Inflammatory macrophage treated with lipopolysaccharide for 4 hours (primary cell): ENCODE measurements at regions not wholly inside any gene's neighbourhood (a gene's known extent, or its start where the extent isn't known, plus 50 kb on each side); places are given as distances from the start of the nearest gene placed in this dataset.
"Not testable (repeated sequence)": the region's sequence is repeated elsewhere in the genome, so short reads cannot be mapped to it uniquely, and the experiment has no call there.

ENCODE experiments used
- DNase-seq: peaks from one replicate; pipeline ENCODE4 v3.0.0-alpha.2; 2020

DNA sequence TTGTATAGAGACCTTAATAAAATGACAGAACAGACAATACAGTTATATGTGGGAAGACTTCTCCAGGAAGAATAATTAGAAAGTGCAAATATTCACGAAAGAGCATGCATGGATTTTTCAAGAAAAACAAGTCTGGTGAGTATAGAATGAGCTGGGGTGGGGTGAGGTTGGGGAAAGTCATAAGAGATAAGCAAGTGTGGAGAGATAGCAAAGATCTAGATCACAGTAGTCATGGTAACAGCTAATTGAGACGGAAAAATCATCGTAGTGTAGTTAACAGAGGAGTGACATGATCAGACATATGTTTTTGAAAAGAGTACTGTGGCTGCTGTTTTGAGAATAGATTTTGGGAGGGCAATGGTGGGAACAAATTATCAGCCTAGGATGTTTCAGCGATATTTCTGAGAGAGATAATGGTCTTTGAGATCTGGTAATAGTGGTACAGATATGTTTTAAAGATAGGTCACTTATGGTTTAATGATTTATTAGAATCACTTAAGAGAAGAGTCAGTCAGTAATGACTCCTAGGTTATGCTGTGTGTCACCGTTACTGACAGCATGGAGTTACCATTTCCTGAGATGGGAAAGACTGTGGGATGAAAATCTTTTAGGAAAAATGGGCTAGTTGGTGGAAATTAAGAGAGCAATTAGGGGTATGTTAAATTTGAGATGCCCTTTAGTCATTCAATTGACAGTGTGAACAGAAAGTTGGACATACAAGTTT, 248.5 kb upstream of the SLC8A1 start:
- DNase-seq: no peak

DNA sequence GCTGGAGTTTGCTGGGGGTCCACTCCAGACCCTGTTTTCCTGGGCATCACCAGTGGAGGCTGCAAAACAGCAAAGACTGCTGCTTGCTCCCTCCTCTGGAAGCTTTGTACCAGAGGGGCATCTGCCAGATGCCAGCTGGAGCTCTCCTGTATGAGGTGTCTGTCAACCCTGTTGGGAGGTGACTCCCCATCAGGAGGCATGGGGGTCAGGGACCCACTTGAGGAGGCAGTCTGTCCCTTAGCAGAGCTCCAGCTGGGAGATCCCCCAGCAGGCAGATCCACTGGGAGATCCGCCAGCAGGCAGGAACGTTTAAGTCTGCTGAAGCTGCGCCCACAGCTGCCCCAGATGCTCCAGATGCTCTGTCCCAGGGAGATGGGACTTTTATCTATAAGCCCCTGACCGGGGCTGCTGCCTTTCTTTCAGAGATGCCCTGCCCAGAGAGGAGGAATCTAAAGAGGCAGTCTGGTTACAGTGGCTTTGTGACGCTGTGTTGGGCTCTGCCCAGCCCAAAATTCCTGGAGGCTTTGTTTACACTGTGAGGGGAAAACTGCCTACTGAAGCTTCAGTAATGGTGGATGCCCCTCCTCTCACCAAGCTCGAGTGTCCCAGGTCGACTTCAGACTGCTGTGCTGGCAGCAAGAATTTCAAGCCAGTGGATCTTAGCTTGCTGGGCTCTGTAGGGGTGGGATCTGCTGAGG, 260.5 kb upstream of the SLC8A1 start:
- DNase-seq: not testable (repeated sequence)

DNA sequence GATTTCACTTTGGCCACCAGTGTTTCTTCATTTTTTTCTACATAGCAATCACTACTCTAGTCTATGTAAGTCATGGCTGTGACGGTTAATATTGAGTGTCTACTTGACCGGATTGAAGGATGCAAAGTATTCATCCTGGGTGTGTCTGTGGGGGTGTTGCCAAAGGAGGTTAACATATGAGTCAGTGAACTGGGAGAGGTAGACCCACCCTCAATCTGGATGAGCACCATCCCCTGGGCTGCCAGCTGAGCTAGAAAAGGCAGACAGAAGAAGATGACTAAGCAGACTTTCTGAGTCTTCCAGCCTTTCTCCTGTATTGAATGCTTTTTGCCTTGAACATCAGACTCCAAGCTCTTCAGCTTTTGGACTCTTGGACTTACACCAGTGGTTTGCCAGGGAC, 265.0 kb upstream of the SLC8A1 start:
- no peak for DNase-seq

DNA sequence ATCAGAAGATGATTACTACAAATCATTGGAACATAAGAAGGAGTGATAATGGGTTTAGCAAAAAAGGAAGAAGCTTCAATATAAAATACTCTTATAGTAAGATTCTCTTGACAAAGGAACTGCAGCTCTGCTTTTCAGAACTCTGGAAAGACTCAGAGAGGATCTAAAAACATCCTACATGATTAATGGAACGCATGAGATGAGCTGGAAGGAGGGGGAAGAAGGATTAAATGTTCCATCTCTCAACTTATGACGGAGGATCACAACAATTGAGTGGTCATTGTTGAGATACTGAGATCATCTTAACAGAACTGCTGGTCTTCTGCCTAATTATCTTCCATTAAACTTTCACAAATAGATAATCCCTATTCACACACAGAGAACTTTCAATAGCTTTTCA, 267.5 kb upstream of the SLC8A1 start:
- no peak for DNase-seq

DNA sequence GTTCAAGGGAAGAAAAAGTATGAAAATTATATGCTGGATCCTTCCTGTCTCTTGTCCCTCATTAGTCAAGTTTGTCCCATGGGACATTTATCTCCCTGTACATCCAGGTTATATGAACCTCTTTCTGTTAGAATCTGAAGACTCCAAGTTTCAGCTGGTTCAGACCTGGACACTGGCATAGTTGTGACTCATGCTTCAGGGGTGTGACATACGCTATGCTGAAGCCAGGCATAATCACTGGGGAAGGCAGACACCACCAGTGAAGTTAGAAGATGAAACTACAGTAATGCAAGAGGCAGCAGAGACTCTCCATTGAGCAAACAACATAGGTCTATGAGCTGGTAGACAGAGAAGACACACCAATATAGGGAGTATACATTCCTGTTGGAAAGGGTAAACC, 269.7 kb upstream of the SLC8A1 start:
- DNase-seq: peak; percentile 1

DNA sequence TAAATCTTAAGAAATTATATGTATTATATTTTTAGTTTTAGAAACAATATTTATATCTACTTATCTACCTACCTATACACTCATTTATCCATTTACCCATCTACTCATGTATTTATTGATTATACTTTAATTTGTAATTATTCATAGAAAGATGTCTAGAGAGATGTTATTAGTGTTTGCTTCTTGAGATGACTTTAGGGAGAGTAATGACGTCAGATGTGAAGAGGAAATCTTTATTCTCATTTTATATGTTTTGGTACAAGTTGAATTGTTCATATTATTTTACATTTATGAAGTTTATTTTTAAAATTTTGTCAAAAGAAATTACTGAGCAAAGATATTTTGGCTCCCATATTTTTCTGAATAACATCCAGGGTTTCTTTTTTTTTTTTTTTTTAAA, 271.3 kb upstream of the SLC8A1 start:
- no peak for DNase-seq

DNA sequence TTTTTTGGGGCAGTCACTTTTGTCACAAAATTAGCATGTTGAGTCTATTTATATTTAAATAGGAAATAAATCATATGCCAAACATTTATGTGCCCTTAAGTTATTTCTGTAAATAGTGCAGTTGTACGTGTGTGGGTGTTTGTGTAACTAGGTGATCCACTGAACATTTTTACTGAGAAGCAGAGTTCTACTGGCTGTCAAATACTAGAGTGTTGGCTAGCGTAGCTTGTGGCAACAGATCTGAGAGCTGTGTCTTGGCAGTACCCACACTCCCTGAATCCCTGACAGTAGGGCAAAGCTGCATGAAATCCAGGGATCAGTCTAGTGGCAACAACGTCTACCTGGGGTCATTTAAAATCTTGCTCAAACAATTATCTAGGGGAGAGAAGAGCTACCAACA, 273.1 kb upstream of the SLC8A1 start:
- DNase-seq: no peak

DNA sequence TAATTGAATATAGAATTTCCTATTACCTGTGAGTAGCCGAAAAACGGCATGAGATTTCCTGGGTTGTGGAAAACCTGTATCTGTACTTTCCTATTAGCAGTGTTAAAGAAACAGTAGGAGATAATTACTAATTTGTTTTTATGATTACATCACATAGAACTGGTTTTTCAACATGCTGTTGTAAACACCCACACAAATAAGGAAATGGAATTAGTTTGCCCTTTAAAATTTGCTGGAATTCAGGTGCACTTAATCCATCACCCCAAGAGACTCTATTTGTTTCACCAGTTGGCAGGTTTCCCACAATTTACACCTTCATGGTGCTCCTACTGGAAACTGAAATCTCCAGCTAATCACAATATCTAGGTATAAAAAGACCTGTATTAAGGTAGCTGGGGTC, 274.1 kb upstream of the SLC8A1 start:
- DNase-seq: peak; percentile 6

DNA sequence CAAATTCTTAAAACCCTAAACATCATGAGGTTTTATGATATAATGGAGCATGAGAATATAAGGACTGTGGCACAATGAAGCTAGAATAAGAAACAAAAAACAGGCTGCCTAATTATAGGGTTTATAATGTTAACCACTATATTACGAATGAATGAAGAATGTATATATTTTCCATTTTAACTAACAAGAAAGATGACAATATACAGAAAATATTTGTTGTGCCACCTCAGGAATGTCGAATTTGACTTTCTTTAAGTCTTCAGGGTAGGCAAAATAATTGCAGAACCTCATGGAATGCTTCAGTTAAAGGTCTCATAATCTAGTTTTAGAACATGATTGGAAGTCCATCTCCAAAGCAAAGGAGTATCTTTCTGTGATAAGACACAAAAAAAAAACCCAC, 282.9 kb upstream of the SLC8A1 start:
- DNase-seq: no peak

DNA sequence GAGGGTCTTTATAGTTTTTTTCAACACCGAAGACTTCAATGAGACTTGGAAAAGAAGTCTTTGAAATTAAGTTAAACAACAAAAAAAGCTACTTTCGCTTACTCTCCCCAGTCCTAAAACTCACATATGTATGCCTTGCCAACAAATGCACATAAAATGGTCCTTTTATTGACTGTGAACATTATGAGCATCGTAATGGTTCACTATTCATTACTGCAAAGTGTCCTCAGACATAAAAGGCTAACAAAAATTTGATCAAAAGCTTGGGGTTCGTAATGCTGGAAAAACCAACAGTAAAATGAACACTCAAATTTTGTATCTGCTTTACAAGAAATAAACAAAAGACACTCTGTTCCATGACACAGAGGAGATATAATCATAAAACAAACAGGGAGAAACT, 285.3 kb upstream of the SLC8A1 start:
- DNase-seq: no peak

DNA sequence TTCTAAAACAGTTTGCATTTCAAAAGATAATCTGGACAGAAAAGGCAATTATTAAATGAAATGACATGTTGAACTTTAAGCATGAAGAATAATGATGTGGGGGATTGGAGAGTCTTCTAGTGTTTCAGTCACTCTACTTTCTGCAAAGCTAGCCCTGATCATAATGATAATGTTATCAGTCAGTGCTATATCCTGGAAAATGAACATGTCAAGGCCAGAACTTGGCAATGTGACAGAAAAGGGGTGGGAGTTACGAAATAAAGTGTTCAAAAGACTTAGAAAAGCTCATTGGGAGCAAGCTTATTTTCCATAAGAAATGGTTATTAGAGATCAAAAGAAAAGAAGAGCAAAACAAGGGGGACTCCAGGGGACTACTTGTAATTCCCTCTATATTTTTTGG, 288.5 kb upstream of the SLC8A1 start:
- no peak for DNase-seq

DNA sequence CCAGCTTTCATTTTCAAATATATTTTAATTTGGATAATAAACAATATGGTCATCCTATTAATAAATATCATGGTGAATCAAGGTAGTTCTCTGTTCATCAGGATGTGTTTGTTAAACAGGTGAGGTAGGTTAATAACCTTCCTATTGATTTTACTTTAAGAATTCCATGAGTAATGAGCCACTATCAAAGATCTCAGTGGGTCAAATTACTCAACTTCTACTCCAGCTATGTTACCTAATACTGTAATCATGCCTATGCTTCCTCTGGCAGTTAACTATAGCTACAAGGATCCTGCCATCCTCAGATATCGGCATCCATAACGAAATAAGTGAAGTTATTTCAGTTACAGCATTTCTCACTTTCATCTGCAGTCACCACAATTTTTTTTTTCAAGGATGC, 289.6 kb upstream of the SLC8A1 start:
- DNase-seq: no peak

DNA sequence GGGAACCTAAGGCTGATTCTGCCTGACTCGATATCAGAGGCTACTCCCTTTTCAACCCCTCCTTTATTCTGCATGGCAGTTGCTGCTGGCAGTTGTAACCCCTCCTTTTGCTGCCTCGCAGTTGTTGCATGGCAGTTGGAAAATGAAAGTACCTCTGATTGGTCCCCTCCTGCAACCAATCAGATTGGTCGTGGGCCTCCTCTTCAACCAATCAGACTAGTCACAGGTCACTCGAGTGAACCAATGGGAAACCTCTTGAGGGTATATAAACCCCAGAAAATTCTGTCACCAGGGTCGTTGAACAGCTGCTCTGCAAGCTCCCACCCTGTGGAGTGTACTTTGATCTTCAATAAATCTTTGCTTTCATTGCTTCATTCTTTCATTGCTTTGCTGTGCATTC, 294.3 kb upstream of the SLC8A1 start:
- no peak for DNase-seq

DNA sequence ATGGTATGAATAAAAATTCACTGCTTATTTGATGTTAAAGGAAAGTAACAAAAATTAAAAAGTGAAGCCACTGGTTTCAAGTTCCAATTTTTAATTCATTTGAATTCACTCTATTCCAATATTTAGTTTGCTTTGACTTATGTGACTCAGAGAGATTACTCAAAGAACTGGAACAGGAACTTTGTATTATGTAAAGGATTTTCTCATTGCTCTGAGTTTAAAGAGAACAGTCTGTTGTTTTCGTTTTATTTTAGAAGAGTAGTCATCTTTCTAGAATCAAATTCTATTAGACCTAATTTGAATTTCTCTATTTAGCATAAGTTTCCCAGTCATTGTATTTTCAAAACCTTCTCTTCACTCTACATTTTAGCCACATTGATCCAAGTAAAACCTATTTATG, 300.1 kb upstream of the SLC8A1 start:
- peak; percentile 75 for DNase-seq

DNA sequence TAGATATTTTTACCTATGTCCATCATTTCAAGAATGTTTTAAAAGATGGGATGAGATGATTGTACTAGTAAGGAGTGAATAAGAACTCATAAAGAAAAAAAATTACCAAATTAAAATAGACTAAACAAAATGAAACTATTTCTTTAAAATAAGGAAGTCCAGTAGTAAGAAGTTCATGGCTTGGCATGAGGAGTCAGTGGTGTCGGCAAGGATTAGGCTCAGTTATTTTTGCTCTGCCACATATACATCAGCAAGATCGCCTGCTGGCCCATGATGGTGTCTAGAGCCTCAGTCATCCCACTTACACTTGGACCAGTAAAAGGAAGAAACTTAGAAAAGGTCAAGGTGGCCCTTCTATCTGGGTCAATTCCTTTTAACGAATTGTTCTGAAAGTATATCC, 300.9 kb upstream of the SLC8A1 start:
- peak; percentile 59 for DNase-seq

DNA sequence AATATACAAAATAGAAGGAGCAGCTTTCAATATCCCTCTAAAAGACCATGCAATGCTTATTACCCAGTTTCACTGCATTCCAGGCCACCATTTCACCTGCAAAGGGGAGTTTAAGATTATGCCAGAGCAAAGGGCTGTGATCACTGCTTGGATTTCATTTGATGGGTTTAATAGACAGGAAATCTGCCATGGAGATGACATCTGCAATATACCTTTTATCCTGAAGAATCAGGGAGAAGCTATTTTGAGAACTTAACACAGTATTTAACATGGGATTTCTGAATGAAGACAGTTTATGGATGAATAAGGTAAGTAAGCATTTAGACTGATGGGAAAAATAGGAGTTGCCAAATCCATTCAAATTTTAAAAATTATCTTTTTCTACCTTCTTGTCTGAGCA, 303.0 kb upstream of the SLC8A1 start:
- DNase-seq: no peak

DNA sequence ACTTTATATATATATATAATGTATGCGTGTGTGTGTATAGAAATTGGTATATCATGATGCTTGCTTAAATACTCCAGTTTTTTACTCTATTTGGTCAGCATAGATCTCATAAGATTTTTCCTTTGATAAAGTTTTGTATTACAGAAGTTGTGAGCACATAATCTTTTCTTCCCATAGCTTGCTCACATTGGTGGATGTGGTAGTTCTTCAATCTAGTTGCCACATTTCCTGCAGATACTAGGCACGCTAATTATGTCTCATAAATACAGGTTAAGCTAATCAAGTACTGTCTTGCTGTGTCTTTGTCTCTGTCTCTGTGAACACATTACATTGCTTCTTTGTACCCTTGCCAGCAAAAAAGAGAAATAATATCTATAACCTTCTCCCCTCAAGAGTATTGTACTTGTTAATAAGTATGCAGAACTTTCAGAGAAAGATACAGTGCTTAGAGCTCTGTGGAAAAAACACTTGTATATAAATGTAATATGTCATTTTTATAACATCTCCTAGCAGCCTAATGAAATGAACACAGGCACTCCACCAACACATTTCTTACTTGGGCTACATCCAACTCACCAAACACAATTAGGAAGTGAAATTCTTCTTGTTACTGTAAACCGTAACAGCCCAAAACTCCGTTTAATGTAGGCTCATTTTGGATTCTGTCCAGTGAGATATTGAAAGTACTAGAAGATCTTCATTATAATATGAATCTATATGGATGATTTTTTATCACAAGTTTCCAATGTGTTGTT, 306.7 kb upstream of the SLC8A1 start:
- DNase-seq: peak; percentile 79

DNA sequence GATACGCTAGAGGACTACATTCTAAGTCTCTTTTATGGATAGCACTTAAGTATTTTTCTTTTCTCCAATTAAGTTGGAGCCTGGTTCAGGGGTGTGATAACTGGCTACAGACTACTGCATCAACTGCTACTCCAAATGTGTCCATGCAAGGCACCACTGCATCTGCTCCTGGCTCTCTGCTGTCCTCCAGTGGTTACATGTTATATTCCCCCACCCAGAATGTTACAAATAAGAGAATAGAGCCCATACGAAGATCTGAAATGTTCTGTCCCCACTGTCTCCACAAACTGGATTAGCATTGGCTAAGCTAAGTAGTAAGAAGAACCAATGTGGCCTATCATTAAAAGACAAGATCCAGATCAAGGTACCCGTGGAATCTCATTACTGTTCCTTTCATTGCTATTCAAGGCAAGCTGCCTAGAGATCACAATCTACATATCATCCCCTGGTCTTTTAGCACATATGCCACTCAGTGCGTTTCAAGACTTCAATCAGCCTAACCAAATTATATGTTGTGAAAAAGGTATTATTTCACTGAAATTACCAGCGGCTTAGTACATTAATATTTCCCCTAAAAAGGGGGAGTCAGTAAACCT, 308.3 kb upstream of the SLC8A1 start:
- peak; percentile 74 for DNase-seq

DNA sequence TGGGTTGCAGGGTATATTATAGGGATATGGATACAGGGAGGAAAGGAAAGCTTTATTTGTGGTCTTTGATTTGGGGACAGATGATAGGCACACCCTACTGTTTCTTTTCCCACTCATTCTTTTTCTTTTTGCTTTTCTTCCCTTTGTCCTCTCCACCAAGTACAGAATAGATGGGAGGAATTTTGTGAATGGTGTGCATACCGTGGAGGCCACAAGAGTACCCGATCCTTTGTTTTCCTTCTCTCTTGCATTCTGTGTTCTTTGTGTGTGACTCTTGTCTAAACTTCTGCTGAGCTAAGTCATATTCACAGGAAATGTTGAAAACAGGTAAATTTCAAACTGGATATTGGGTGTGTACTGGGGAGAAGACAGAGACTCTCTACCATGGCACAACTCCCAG, 321.4 kb upstream of the SLC8A1 start:
- DNase-seq: no peak

DNA sequence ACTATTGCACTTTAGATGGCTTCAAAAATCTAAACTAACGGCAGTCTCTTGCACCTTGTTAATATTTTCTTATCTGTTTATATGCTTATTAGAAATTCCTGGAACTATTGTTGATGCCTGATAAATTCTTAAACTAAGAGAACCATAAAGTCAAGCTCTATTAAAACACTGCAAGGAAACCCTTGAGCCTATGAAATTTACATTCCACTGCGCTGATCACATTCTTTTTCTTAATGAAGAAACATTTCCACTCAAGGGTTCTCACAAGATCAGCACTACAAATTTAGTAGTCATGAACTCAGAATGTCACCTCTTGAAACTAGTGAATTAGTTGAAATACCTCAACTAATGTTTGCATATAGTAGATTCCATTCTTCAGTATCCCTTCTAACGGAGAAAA, 331.8 kb upstream of the SLC8A1 start:
- no peak for DNase-seq

DNA sequence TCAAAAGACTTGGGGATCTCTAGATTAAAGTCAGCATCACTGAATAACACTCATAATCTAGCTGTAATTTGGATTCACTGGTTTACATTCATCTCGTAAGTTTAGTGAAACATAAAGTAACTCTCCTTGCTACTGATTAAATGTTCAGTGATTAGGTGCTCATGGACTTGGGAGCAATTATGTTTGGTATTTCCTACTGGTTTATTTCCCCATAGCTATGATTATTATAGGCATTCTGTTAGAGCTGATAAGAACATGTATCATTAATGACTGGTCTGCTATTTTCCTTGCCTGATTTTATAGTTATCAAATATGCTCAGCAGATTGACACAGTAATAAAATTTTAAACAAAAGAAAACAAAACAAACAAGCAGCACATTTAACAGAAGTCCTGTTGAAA, 334.7 kb upstream of the SLC8A1 start:
- DNase-seq: no peak

DNA sequence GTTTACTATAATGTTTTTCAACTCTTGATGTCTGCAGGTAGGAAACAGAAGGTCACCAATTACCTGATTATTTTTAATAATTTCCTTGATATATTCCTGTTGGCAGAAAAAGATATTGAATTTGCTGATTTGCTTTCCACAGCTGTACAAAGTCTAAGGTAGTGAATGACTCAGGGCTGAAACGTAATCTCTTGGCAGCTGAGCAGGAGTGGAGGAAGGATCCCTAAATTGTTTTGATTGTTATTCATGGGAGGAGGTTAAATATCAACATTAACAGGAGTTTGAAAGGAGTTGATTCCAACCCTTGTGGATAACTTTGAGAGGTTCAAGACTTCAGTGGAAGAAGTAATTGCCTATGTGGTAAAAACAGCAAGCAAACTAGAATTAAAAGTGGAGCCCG, 345.2 kb upstream of the SLC8A1 start:
- DNase-seq: no peak

DNA sequence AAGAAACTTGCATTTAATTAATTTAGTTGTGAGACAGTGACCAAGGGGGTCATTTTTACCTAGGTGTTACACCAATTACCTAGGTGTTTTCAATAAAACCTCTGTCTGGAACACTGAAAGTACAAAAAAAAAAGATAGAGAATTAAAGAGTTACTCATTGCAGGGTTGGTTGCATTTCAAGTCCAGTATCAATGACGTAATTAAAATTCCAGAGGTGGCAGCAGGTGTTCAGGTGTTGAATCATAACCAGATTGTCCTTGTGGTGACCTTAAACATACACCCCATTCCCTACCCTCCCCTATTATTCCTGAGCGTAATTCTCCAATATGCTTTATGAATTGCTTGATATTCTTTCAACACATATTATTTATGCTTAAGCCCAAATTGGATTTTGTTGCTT, 352.0 kb upstream of the SLC8A1 start:
- DNase-seq: no peak

DNA sequence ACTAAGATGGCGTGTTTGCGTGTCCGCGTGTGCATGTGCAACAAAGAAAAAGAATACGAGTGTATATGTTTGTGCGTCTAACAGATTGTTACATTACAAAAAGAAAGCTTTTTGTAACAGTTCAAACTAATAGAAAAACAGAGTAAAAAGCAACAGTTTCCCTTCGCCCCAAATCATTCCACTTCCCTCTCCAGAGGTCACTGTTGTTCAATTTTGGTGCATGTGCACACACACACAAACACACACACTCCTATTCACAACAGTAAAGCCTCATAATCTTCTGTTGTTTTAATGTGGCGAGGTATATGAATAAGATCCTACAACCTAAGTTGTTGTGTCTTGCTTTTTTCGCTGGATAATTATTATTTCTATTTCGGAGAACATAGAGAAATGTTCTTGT, 357.3 kb upstream of the SLC8A1 start:
- no peak for DNase-seq
